ENCODE measurements at regions not wholly inside any gene's neighbourhood (a gene's known extent, or its start where the extent isn't known, plus 50 kb on each side); places are given as distances from the start of the nearest gene placed in this dataset.

GRCh38 chr4:177175473-177175872 is 134.2 kb upstream of the NEIL3 start:
- no peak for TF ChIP-seq GATA3 (IDR thresholded peaks at IDR 0.05; ENCODE audit: low read depth, low read length)
- no peak for TF ChIP-seq GATA2 (IDR thresholded peaks at IDR 0.05; ENCODE audit: low read depth, low read length)
